ENCODE measurements at regions not wholly inside any gene's neighbourhood (a gene's known extent, or its start where the extent isn't known, plus 50 kb on each side); places are given as distances from the start of the nearest gene placed in this dataset.

DNA sequence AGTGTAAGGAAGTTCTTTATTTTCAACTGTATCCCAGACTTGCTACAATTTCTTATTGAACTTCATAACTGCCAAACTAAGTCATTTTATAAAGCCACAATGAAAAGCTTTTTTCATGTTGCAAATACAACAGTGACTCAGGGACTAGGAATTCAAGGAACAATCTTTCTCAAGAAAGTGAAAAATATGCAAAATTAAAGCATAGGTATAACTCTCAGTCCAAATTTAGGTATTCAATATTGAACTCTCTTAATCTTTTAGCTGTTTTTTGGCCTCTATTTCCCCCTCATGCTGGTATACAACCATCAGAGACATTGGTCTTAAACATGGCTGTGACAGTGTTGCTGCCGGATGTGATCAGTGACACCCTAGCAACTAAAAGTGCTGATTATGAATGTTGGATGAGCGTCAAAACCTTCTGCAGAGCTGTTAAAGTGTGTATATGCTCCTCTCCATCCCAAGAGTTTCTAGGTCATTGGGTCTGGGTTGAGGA, 476.9 kb downstream of the ZNF385D start:
- TF ChIP-seq, protein P1, sequence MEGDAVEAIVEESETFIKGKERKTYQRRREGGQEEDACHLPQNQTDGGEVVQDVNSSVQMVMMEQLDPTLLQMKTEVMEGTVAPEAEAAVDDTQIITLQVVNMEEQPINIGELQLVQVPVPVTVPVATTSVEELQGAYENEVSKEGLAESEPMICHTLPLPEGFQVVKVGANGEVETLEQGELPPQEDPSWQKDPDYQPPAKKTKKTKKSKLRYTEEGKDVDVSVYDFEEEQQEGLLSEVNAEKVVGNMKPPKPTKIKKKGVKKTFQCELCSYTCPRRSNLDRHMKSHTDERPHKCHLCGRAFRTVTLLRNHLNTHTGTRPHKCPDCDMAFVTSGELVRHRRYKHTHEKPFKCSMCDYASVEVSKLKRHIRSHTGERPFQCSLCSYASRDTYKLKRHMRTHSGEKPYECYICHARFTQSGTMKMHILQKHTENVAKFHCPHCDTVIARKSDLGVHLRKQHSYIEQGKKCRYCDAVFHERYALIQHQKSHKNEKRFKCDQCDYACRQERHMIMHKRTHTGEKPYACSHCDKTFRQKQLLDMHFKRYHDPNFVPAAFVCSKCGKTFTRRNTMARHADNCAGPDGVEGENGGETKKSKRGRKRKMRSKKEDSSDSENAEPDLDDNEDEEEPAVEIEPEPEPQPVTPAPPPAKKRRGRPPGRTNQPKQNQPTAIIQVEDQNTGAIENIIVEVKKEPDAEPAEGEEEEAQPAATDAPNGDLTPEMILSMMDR (IDR thresholded peaks at IDR 0.05) = no peak
- TF ChIP-seq POLR2A (IDR thresholded peaks at IDR 0.05) = no peak

Data from testis (tissue), 2 donors.